HepG2 (cell line): ENCODE measurements at regions not wholly inside any gene's neighbourhood (a gene's known extent, or its start where the extent isn't known, plus 50 kb on each side); places are given as distances from the start of the nearest gene placed in this dataset.

Experiments
- ATAC-seq: fragments of 200-7000 bp; cut with Tn5 transposase; 3 replicates; pipeline ENCODE4 v1.9.1; 2020; ENCODE audit warnings: mild to moderate bottlenecking, moderate library complexity
- BruUV-seq: library from RNA; stranded (reverse); fragments of 400-500 nt; replicated peaks from 2 replicates; lab custom pipeline; 2021; lab: Mats Ljungman, UMichigan
- CTCF ChIA-PET: fragments of 300-600 bp; formaldehyde crosslinking; extraction: SDS; loops from one replicate; lab custom pipeline; 2021; ENCODE audit warnings: low total read pairs, inconsistent platforms, low intra/inter-chr PET ratio; lab: Yijun Ruan, JAX
- POLR2A ChIA-PET: fragments of 350-600 bp; sonication (Branson Sonifier 250); formaldehyde crosslinking; loops from one replicate; lab custom pipeline; 2020; ENCODE audit warnings: antibody characterized with exemption, inconsistent platforms; lab: Yijun Ruan, JAX
- DNase-seq: peaks from one replicate; pipeline ENCODE4 v3.0.0-alpha.2; 2015; ENCODE audit warnings: low spot score
- FAIRE-seq: peaks from 3 replicates; lab custom pipeline; 2011; peaks lifted over from hg19 to GRCh38; lab: Jason Lieb, UNC
- H2AFZ ChIP-seq: one replicate; pipeline ENCODE4 v1.6.1; 2011; ENCODE audit warnings: low read length, inconsistent platforms
- H3K27ac ChIP-seq: fragments of 300-600 bp; 3 replicates; pipeline ENCODE4 v1.8.0; 2011; ENCODE audit warnings: mixed run types, mild to moderate bottlenecking, mixed read lengths, low read length, inconsistent platforms; ENCODE audit not compliant: insufficient read depth; ENCODE audit errors: extremely low read length
- H3K27me3 ChIP-seq, 2 experiments: fragments of 200-600 bp in 1 of 2; 2 replicates in 1 of 2; 3 replicates in 1 of 2; pipeline versions ENCODE4 v1.6.0 to v1.8.0; 2011; ENCODE audit warnings: low read length in 2 of 2, mild to moderate bottlenecking in 2 of 2, moderate library complexity in 2 of 2, inconsistent platforms in 1 of 2; ENCODE audit not compliant: insufficient read depth in 2 of 2, control insufficient read depth in 1 of 2
- H3K36me3 ChIP-seq, 2 experiments: fragments of 200-600 bp in 1 of 2; replicated peaks in 1 of 2; 2 replicates in 1 of 2; 3 replicates in 1 of 2; pipeline versions ENCODE4 v1.5.1 to v1.8.0; 2011; ENCODE audit warnings: low read length in 2 of 2, inconsistent platforms in 1 of 2; ENCODE audit not compliant: insufficient read depth in 2 of 2, control insufficient read depth in 1 of 2
- H3K4me1 ChIP-seq: 2 replicates; pipeline ENCODE4 v1.5.1; 2012; ENCODE audit warnings: low read length, inconsistent platforms; ENCODE audit not compliant: insufficient read depth
- H3K4me2 ChIP-seq: 2 replicates; pipeline ENCODE4 v1.6.0; 2011; ENCODE audit warnings: low read depth, low read length, inconsistent platforms
- H3K4me3 ChIP-seq, 3 experiments: fragments of 200-600 bp in 1 of 3; sonication (generic), shearing (Covaris generic) in 1 of 3; replicated peaks in 1 of 3; 2 replicates each; pipeline ENCODE4 v1.5.1; 2011 to 2016; ENCODE audit warnings: low read length in 3 of 3, inconsistent platforms in 2 of 3, low read depth in 2 of 3, mild to moderate bottlenecking in 2 of 3, control low read depth in 1 of 3, mixed read lengths in 1 of 3; ENCODE audit not compliant: insufficient read depth in 1 of 3
- H3K79me2 ChIP-seq: one replicate; pipeline ENCODE4 v1.6.1; 2011; ENCODE audit warnings: low read length, inconsistent platforms; ENCODE audit not compliant: insufficient read depth
- H3K9ac ChIP-seq: 2 replicates; pipeline ENCODE4 v1.6.0; 2011; ENCODE audit warnings: mild to moderate bottlenecking, low read depth, low read length, inconsistent platforms; ENCODE audit not compliant: insufficient read depth
- H3K9me3 ChIP-seq: 2 replicates; pipeline ENCODE4 v1.5.1; 2012; ENCODE audit warnings: mild to moderate bottlenecking, low read length
- H4K20me1 ChIP-seq: 2 replicates; pipeline ENCODE4 v1.6.0; 2011; ENCODE audit warnings: inconsistent platforms, mild to moderate bottlenecking, low read length, moderate library complexity; ENCODE audit not compliant: insufficient read depth
- SALL2 ChIP-seq: sonication (generic); formaldehyde crosslinking; IDR thresholded peaks from 2 replicates; pipeline ENCODE4 v1.8.1; 2023; ENCODE audit warnings: mild to moderate bottlenecking, missing genetic modification reagents, inconsistent platforms
- SMARCE1 ChIP-seq: fragments of 450-650 bp; IDR thresholded peaks from 2 replicates; pipeline ENCODE4 v1.6.1; 2017; ENCODE audit warnings: borderline replicate concordance
- TBX2 ChIP-seq: sonication (generic); formaldehyde crosslinking; IDR thresholded peaks from 2 replicates; pipeline ENCODE4 v1.5.0; 2020; ENCODE audit warnings: missing genetic modification reagents, mild to moderate bottlenecking, borderline replicate concordance
- ZBTB39 ChIP-seq: sonication (generic); formaldehyde crosslinking; IDR thresholded peaks from 2 replicates; pipeline ENCODE4 v1.5.0; 2020; ENCODE audit warnings: missing genetic modification reagents
- ZFP90 ChIP-seq: sonication (generic); formaldehyde crosslinking; IDR thresholded peaks from 2 replicates; pipeline ENCODE4 v1.8.0; 2022; ENCODE audit warnings: missing genetic modification reagents, mild to moderate bottlenecking, inconsistent platforms, borderline replicate concordance
- ZHX2 ChIP-seq, 2 experiments: sonication (generic) in 1 of 2; formaldehyde crosslinking in 1 of 2; IDR thresholded peaks; 2 replicates each; pipeline versions ENCODE4 v1.6.1 to v1.9.0; 2014 to 2022; ENCODE audit warnings: antibody characterized with exemption in 1 of 2, borderline replicate concordance in 1 of 2, inconsistent platforms in 1 of 2, low read depth in 1 of 2, missing genetic modification reagents in 1 of 2
- ZNF557 ChIP-seq: sonication (generic); formaldehyde crosslinking; IDR thresholded peaks from 2 replicates; pipeline ENCODE4 v1.4.0; 2020; ENCODE audit warnings: missing genetic modification reagents
- ZNF746 ChIP-seq: sonication (generic); formaldehyde crosslinking; IDR thresholded peaks from 2 replicates; pipeline ENCODE4 v1.8.0; 2022; ENCODE audit warnings: mild to moderate bottlenecking, missing genetic modification reagents
- WGBS: methylation state at CpG from one replicate; pipeline ENCODE4 v1.1.6; 2017; ENCODE audit warnings: low lambda C conversion rate; 5-methylcytosine and 5-hydroxymethylcytosine counted together
- in situ Hi-C: cut with HindIII; loops from 2 replicates; pipeline ENCODE4 v1.10.0; 2017; ENCODE audit warnings: low pct_unique_long_range_greater_than_20kb; ENCODE audit not compliant: extremely low pct_ligation_motif_present
- intact Hi-C: fragments of 100-400 bp; cut with micrococcal nuclease; formaldehyde crosslinking; loops from one replicate; pipeline ENCODE4 v1.10.0; 2022; ENCODE audit not compliant: unreplicated experiment

- no peak for DNase-seq
- H3K36me3 ChIP-seq, result no peaks in the 10 kb centered on the region
- in situ Hi-C loops, result no loop called here
- H3K4me2 ChIP-seq, result no peak overlapping the region
- WGBS, result 17% methylated on average over 3 of the region's 3 CpGs
- ChIA-PET CTCF (no interaction called here), POLR2A (no interaction called here)
- no TSS peak for BruUV-seq
- no peaks in the 10 kb centered on the region for H4K20me1 ChIP-seq
- no peak for ATAC-seq
- no peak overlapping the region for H3K4me3 ChIP-seq
- peaks cover 54% of the 10 kb centered on the region for H3K9me3 ChIP-seq
- H3K9ac ChIP-seq, result no peak overlapping the region
- no peak for TF ChIP-seq ZFP90 (CRISPR knock-in tag)
- no peak for TF ChIP-seq ZNF746 (CRISPR knock-in tag)
- TF ChIP-seq ZHX2 (IDR thresholded peaks at IDR 0.05; ENCODE audit: low read depth), result no peak
- no peak for TF ChIP-seq ZHX2 (CRISPR knock-in tag; IDR thresholded peaks at IDR 0.05; ENCODE audit: borderline replicate concordance)
- TF ChIP-seq SMARCE1, result no peak
- no peak for TF ChIP-seq TBX2
- TF ChIP-seq ZNF557 (CRISPR knock-in tag), result no peak
- TF ChIP-seq SALL2 (CRISPR knock-in tag), result no peak
- no peak for TF ChIP-seq ZBTB39 (CRISPR knock-in tag)
- intact Hi-C loops, result no loop called here
- no peaks in the 10 kb centered on the region for H3K27me3 ChIP-seq
- H3K27ac ChIP-seq, result no peak overlapping the region
- no peak for FAIRE-seq
- no peak overlapping the region for H2AFZ ChIP-seq
- H3K4me1 ChIP-seq, result no peaks in the 10 kb centered on the region
- no peaks in the 10 kb centered on the region for H3K79me2 ChIP-seq
These were observed 835.1 kb downstream of the TSN start for GRCh38 chr2:122590524-122590923.
